Cardiac fibroblast (primary cell): ENCODE measurements at regions not wholly inside any gene's neighbourhood (a gene's known extent, or its start where the extent isn't known, plus 50 kb on each side); places are given as distances from the start of the nearest gene placed in this dataset.
"Not testable (repeated sequence)": the region's sequence is repeated elsewhere in the genome, so short reads cannot be mapped to it uniquely, and the experiment has no call there.

ENCODE experiments used
- DNase-seq, 2 donors: peaks; one replicate each; pipeline versions ENCODE4 v3.0.0 to v3.0.0-alpha.2; 2010; ENCODE audit warnings: low read depth in 2 of 2
- H3K4me3 ChIP-seq, 2 donors: replicated peaks in 1 of 2; 1 replicate in 1 of 2; 2 replicates in 1 of 2; pipeline ENCODE4 v1.5.1; 2011; ENCODE audit warnings: low read depth in 2 of 2, low read length in 2 of 2, mild to moderate bottlenecking in 2 of 2, moderate library complexity in 1 of 2
- TF ChIP-seq, protein P1 (sequence below): IDR thresholded peaks from one replicate; pipeline ENCODE4 v1.5.1; 2011; ENCODE audit warnings: low read depth, mild to moderate bottlenecking, low read length, inconsistent platforms

DNA sequence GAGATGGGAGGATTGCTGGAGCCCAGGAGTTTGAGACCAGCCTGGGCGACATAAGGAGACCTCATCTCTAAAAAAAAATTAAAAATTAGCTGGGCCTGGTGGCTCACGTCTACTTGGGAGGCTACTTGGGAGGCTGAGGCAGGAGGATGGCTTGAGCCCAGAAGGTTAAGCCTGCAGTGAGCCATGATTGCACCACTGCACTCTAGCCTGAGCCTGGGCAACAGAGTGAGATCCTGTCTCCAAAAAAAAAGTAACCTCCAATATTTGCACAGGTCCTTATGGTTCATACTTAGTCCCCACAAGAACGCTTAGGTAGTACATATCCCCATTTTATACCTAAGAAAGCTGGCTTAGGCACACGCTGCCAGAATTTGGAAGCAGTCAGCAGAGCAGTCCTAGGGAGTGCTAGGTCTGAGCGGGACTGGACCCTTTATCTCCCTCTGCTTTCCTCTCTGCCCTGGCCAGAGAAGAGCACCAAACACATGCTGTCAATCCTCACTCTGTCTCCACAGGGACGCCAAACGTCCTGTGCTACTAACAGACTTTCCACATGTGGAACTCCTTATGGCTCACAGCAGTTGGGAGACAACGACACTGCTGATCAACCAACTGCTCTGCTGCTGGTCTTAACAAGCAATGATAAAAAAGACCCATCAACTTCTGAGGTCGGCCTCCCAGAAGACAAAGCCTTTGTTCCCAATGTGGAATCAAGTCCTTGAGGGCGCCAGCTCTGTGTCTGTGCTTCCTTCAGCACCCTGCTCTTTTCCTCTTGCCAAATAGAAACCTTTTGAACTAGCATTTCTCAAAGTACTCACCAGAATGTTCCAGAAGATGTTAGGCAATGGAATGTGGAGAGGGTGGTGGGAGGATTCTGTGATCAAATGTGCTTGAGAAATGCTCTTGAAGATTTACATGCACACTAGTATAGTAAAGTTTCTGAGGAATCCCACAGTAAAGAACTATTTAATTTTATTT lies 226.3 kb upstream of the DTNBP1 start:
- DNase-seq: peak in 1 of 2 donors; percentile 81

DNA sequence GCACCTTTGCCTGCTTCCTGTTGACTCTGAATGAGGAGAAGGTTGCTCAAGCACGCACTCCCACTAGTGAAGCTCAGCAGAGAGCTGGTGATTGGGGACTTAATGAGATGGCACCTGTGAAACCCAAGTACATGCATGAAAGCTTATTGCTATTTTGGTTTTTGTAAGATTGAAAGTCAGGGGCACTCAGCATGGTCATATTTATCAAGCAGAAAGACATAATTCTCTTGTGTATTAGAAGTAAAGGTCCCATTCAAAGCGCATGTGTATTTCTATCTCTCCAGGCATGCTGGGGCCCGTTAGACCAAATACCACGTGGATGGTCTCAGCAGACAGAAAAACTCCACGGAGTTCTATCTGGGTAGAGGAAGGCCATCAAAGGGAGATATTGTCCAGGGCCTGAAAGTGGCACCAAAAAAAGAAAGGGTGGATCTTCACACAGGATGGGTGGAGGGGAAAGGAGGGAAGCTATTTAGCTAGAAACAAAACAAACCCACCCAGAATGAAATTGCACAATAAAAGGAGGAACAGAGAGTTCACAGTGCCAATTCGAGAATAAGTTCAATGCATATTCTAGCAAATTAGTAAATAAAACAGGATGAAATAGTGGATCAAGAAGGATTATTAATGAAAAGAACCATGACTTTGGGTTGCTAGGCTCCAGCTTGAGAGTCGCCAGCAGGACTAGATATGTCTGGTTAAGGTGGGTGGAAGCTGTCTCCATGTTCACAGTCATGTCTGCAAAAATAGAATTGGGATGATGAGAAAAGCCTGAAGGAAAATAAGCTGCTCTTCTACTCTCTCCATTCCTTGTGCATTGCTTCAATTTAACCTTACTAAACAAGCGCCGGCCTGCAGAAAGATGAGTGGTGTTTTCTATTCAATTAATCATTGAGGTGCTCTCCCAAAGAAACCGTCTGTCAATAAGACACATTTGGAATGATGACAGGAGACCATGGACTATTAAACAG lies 224.9 kb upstream of the DTNBP1 start:
- no peak overlapping the region for H3K4me3 ChIP-seq
- DNase-seq: no peak
- TF ChIP-seq, protein P1, sequence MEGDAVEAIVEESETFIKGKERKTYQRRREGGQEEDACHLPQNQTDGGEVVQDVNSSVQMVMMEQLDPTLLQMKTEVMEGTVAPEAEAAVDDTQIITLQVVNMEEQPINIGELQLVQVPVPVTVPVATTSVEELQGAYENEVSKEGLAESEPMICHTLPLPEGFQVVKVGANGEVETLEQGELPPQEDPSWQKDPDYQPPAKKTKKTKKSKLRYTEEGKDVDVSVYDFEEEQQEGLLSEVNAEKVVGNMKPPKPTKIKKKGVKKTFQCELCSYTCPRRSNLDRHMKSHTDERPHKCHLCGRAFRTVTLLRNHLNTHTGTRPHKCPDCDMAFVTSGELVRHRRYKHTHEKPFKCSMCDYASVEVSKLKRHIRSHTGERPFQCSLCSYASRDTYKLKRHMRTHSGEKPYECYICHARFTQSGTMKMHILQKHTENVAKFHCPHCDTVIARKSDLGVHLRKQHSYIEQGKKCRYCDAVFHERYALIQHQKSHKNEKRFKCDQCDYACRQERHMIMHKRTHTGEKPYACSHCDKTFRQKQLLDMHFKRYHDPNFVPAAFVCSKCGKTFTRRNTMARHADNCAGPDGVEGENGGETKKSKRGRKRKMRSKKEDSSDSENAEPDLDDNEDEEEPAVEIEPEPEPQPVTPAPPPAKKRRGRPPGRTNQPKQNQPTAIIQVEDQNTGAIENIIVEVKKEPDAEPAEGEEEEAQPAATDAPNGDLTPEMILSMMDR: no peak

More for the DNA sequence above, 226.3 kb upstream of the DTNBP1 start:
- H3K4me3 ChIP-seq: no peak overlapping the region
- TF ChIP-seq, protein P1: no peak

DNA sequence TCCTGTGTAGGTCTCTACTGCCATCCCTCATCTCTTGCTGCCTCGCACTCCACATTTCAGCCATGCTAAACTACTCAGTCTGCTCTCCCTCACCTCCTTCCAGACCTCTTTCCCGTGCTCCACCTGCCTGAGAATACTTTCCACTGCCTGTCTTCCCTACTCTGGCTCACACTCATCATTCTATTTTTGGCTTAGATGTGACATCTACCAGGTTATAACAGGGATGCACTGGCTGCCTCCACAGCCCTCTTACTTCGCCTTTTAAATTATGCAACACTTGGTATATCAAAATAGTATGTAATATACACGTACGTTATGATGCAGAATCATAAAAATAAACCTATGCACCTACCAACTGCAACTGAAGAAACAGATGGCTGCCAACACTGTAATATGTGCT lies 222.8 kb upstream of the DTNBP1 start:
- TF ChIP-seq, protein P1: no peak
- H3K4me3 ChIP-seq: no peak overlapping the region
- no peak for DNase-seq

DNA sequence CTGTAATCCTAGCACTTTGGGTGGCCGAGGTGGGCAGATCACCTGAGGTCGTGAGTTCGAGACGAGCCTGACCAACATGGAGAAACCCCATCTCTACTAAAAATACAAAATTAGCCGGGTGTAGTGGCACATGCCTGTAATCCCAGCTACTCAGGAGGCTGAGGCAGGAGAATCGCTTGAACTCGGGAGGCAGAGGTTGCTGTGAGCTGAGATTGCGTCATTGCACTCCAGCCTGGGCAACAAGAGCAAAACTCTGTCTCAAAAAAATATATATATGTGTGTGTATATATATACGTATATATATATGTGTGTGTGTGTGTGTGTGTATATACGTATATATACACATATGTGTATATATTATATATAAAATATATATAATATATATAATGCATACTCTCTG lies 220.8 kb upstream of the DTNBP1 start:
- H3K4me3 ChIP-seq, DNase-seq: not testable (repeated sequence)

DNA sequence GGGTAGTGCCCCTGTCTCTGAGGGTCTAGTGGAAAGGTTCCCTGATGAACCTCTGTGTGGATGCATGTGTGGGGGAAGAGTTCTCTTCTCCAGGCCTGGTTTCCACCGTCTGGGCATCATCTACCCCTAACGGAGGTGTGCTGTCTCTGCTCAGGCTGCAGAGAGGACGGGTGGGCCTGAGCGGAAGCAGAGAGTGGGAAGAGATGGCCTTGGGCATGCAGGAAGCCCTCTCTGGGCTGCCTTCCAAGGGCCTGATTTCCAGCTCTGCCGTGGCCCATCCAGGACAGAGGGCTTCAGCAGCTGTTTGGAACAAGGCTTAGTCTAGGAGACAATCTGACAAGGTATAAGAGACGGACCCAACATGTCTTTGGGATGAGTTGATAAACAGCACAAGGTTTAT lies 220.1 kb upstream of the DTNBP1 start:
- TF ChIP-seq, protein P1: no peak
- H3K4me3 ChIP-seq: no peak overlapping the region
- no peak for DNase-seq

DNA sequence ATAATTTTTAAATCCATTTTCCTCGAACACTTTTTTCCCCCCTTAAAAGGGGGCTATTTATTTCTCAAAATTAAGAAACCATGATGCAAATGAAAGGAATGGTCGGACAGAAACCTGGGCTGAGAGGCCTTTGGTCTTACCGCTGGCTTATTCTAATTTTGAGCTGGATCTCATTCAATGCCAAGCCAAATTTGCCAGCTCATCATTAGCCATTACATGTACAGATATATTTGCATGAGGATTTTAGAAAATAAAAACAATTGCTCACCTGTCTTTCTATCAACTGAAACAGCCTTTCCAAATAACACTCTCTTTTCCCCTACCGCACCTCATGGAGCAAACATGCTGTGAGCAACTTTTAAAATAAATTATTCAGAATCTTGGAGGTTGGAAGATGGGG lies 219.5 kb upstream of the DTNBP1 start:
- no peak for DNase-seq
- no peak overlapping the region for H3K4me3 ChIP-seq
- TF ChIP-seq, protein P1: no peak

DNA sequence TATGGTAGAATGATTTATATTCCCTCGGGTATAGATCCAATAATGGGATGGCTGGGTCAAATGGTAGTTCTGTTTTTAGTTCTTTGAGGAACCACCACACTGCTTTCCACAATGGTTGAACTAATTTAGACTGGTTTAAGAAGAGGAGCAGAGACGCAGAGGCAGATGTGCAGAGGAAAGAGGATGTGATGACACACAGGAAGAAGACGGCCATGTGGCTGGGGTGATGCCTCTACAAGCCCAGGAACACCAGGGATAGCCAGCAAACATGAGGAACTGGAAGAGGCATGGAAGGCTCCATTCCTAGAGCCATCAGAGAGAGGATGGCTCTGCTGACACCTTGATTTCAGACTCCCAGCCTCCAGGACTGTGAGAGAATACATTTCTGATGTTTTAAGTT lies 218.3 kb upstream of the DTNBP1 start:
- no peak overlapping the region for H3K4me3 ChIP-seq
- TF ChIP-seq, protein P1: no peak
- DNase-seq: no peak
